ENCODE measurements at regions not wholly inside any gene's neighbourhood (a gene's known extent, or its start where the extent isn't known, plus 50 kb on each side); places are given as distances from the start of the nearest gene placed in this dataset.

- DNase-seq: no peak
Measured at GRCh38 chr5:155872629-155873220, 454.2 kb upstream of the SGCD start.

- DNase-seq: no peak
Measured at GRCh38 chr5:155878991-155879575, 447.9 kb upstream of the SGCD start.

- no peak for DNase-seq
Measured at GRCh38 chr5:155884041-155884440, 442.9 kb upstream of the SGCD start.

- DNase-seq: no peak
Measured at GRCh38 chr5:155885199-155885598, 441.8 kb upstream of the SGCD start.

GRCh38 chr5:155886311-155887031 lies 440.5 kb upstream of the SGCD start:
- no peak for DNase-seq

- no peak for DNase-seq
Measured at GRCh38 chr5:155895484-155895883, 431.5 kb upstream of the SGCD start.

- no peak for DNase-seq
Measured at GRCh38 chr5:155897761-155898160, 429.2 kb upstream of the SGCD start.

GRCh38 chr5:155898284-155898683 lies 428.7 kb upstream of the SGCD start:
- DNase-seq: no peak

- DNase-seq: no peak
Measured at GRCh38 chr5:155903791-155904190, 423.2 kb upstream of the SGCD start.

- DNase-seq: no peak
Measured at GRCh38 chr5:155905364-155905763, 421.6 kb upstream of the SGCD start.

GRCh38 chr5:155906046-155906445 lies 420.9 kb upstream of the SGCD start:
- DNase-seq: no peak

GRCh38 chr5:155908543-155908942 lies 418.4 kb upstream of the SGCD start:
- no peak for DNase-seq

- DNase-seq: no peak
Measured at GRCh38 chr5:155912291-155912690, 414.7 kb upstream of the SGCD start.

GRCh38 chr5:155914766-155915165 lies 412.2 kb upstream of the SGCD start:
- DNase-seq: no peak

- no peak for DNase-seq
Measured at GRCh38 chr5:155915601-155916000, 411.4 kb upstream of the SGCD start.

GRCh38 chr5:155919126-155919525 lies 407.8 kb upstream of the SGCD start:
- no peak for DNase-seq

- DNase-seq: no peak
Measured at GRCh38 chr5:155919725-155920124, 407.2 kb upstream of the SGCD start.

- no peak for DNase-seq
Measured at GRCh38 chr5:155921621-155922020, 405.3 kb upstream of the SGCD start.

GRCh38 chr5:155923784-155924183 lies 403.2 kb upstream of the SGCD start:
- DNase-seq: no peak

- no peak for DNase-seq
Measured at GRCh38 chr5:155926031-155926430, 400.9 kb upstream of the SGCD start.

- DNase-seq: no peak
Measured at GRCh38 chr5:155926766-155927165, 400.2 kb upstream of the SGCD start.

GRCh38 chr5:155929112-155929511 lies 397.9 kb upstream of the SGCD start:
- DNase-seq: no peak

GRCh38 chr5:155934964-155935363 lies 392.0 kb upstream of the SGCD start:
- DNase-seq: no peak

- no peak for DNase-seq
Measured at GRCh38 chr5:155935723-155936122, 391.2 kb upstream of the SGCD start.
